ENCODE measurements at regions not wholly inside any gene's neighbourhood (a gene's known extent, or its start where the extent isn't known, plus 50 kb on each side); places are given as distances from the start of the nearest gene placed in this dataset.

- H3K4me3 ChIP-seq (ENCODE audit: low read length, poor library complexity, severe bottlenecking), result no peak overlapping the region
- H3K9me2 ChIP-seq (replicated peaks; ENCODE audit: low read depth, low read length), result no peaks in the 10 kb centered on the region
- H4K20me1 ChIP-seq (ENCODE audit: insufficient read depth, low read length, poor library complexity, severe bottlenecking), result no peaks in the 10 kb centered on the region
- H3K4me2 ChIP-seq (ENCODE audit: low read depth, low read length, poor library complexity, severe bottlenecking), result no peak overlapping the region
- no peaks in the 10 kb centered on the region for H3K4me1 ChIP-seq (ENCODE audit: insufficient read depth, low read length, poor library complexity, severe bottlenecking)
- no peaks in the 10 kb centered on the region for H3K36me3 ChIP-seq (ENCODE audit: insufficient read depth, low read length)
- TF ChIP-seq EZH2phosphoT487 (IDR thresholded peaks at IDR 0.05; ENCODE audit: borderline replicate concordance) (no peak), CTCF (conservative IDR thresholded peaks at IDR 0.05; ENCODE audit: low read length) (no peak)
- H3K79me2 ChIP-seq (ENCODE audit: insufficient read depth, low read length), result no peaks in the 10 kb centered on the region
- H3K27me3 ChIP-seq (ENCODE audit: insufficient read depth, low read length, poor library complexity, severe bottlenecking), result no peaks in the 10 kb centered on the region
- no peak overlapping the region for H3K9ac ChIP-seq (ENCODE audit: low read depth, low read length, poor library complexity, severe bottlenecking)
- no peaks in the 10 kb centered on the region for H3K9me3 ChIP-seq (ENCODE audit: insufficient read depth, low read depth, low read length)
- H3F3A ChIP-seq (ENCODE audit: low read depth), result no peaks in the 10 kb centered on the region
- H2AFZ ChIP-seq (ENCODE audit: low read length), result no peak overlapping the region
Observed at GRCh38 chr2:163046615-163047014, 208.0 kb upstream of the KCNH7 start.

GRCh38 chr2:163045830-163046229, 207.3 kb upstream of the KCNH7 start:
- no peaks in the 10 kb centered on the region for H3K27me3 ChIP-seq (ENCODE audit: insufficient read depth, low read length, poor library complexity, severe bottlenecking)
- no peak overlapping the region for H3K9ac ChIP-seq (ENCODE audit: low read depth, low read length, poor library complexity, severe bottlenecking)
- H3K79me2 ChIP-seq (ENCODE audit: insufficient read depth, low read length), result no peaks in the 10 kb centered on the region
- no peak overlapping the region for H2AFZ ChIP-seq (ENCODE audit: low read length)
- no peaks in the 10 kb centered on the region for H3K36me3 ChIP-seq (ENCODE audit: insufficient read depth, low read length)
- TF ChIP-seq CTCF (conservative IDR thresholded peaks at IDR 0.05; ENCODE audit: low read length), result no peak
- no peak overlapping the region for H3K4me3 ChIP-seq (ENCODE audit: low read length, poor library complexity, severe bottlenecking)
- no peak overlapping the region for H3K4me2 ChIP-seq (ENCODE audit: low read depth, low read length, poor library complexity, severe bottlenecking)
- no peaks in the 10 kb centered on the region for H3K9me3 ChIP-seq (ENCODE audit: insufficient read depth, low read depth, low read length)
- H3K9me2 ChIP-seq (replicated peaks; ENCODE audit: low read depth, low read length), result no peaks in the 10 kb centered on the region
- no peaks in the 10 kb centered on the region for H3K4me1 ChIP-seq (ENCODE audit: insufficient read depth, low read length, poor library complexity, severe bottlenecking)
- no peaks in the 10 kb centered on the region for H3F3A ChIP-seq (ENCODE audit: low read depth)
- H4K20me1 ChIP-seq (ENCODE audit: insufficient read depth, low read length, poor library complexity, severe bottlenecking), result no peaks in the 10 kb centered on the region

- H3K4me1 ChIP-seq (ENCODE audit: insufficient read depth, low read length, poor library complexity, severe bottlenecking), result no peaks in the 10 kb centered on the region
- H3K27me3 ChIP-seq (ENCODE audit: insufficient read depth, low read length, poor library complexity, severe bottlenecking), result no peaks in the 10 kb centered on the region
- H3K36me3 ChIP-seq (ENCODE audit: insufficient read depth, low read length), result no peaks in the 10 kb centered on the region
- no peak overlapping the region for H3K9ac ChIP-seq (ENCODE audit: low read depth, low read length, poor library complexity, severe bottlenecking)
- no peaks in the 10 kb centered on the region for H4K20me1 ChIP-seq (ENCODE audit: insufficient read depth, low read length, poor library complexity, severe bottlenecking)
- H3K9me2 ChIP-seq (replicated peaks; ENCODE audit: low read depth, low read length), result no peaks in the 10 kb centered on the region
- no peak overlapping the region for H3K4me3 ChIP-seq (ENCODE audit: low read length, poor library complexity, severe bottlenecking)
- TF ChIP-seq CTCF (conservative IDR thresholded peaks at IDR 0.05; ENCODE audit: low read length) (no peak), EZH2phosphoT487 (IDR thresholded peaks at IDR 0.05; ENCODE audit: borderline replicate concordance) (no peak)
- H3K4me2 ChIP-seq (ENCODE audit: low read depth, low read length, poor library complexity, severe bottlenecking), result no peak overlapping the region
- H3K9me3 ChIP-seq (ENCODE audit: insufficient read depth, low read depth, low read length), result no peaks in the 10 kb centered on the region
- H3K79me2 ChIP-seq (ENCODE audit: insufficient read depth, low read length), result no peaks in the 10 kb centered on the region
- no peaks in the 10 kb centered on the region for H3F3A ChIP-seq (ENCODE audit: low read depth)
- no peak overlapping the region for H2AFZ ChIP-seq (ENCODE audit: low read length)
Observed at GRCh38 chr2:163044114-163044513, 205.5 kb upstream of the KCNH7 start.
